Endothelial cell of umbilical vein (primary cell): ENCODE measurements at regions not wholly inside any gene's neighbourhood (a gene's known extent, or its start where the extent isn't known, plus 50 kb on each side); places are given as distances from the start of the nearest gene placed in this dataset.

Source experiments
- BruUV-seq: library from RNA; stranded (reverse); fragments of 400-500 nt; replicated peaks from 2 replicates; lab custom pipeline; 2021; lab: Mats Ljungman, UMichigan
- CTCF ChIA-PET: fragments of 300-600, 350-600 bp; sonication (Branson Sonifier 250); formaldehyde crosslinking; loops from one replicate; lab custom pipeline; 2021; ENCODE audit warnings: antibody characterized with exemption, inconsistent platforms; lab: Charles Lee
- POLR2A ChIA-PET: fragments of 300-600, 350-600 bp; sonication (Branson Sonifier 250); formaldehyde crosslinking; loops from one replicate; lab custom pipeline; 2021; ENCODE audit warnings: antibody characterized with exemption, inconsistent platforms; lab: Charles Lee
- DNase-seq: peaks from one replicate; pipeline ENCODE4 v3.0.0-alpha.2; 2011; ENCODE audit warnings: low read depth, low spot score
- FAIRE-seq: peaks from 2 replicates; lab custom pipeline; 2011; peaks lifted over from hg19 to GRCh38; lab: Jason Lieb, UNC
- H2AFZ ChIP-seq: 2 replicates; pipeline ENCODE4 v1.6.0; 2012; ENCODE audit warnings: low read depth, low read length, control low read depth, inconsistent platforms
- H3K27ac ChIP-seq: 2 replicates; pipeline ENCODE4 v1.5.1; 2011; ENCODE audit warnings: low read depth, mild to moderate bottlenecking, control low read depth, low read length, moderate library complexity; ENCODE audit not compliant: insufficient read depth
- H3K27me3 ChIP-seq, 2 experiments: 2 replicates each; pipeline versions ENCODE4 v1.6.0 to v1.6.1; 2011; ENCODE audit warnings: low read length in 2 of 2, mixed read lengths in 1 of 2; ENCODE audit not compliant: control insufficient read depth in 2 of 2, insufficient read depth in 2 of 2
- H3K36me3 ChIP-seq, 2 experiments: 2 replicates in 1 of 2; 3 replicates in 1 of 2; pipeline ENCODE4 v1.5.1; 2011; ENCODE audit warnings: low read length in 2 of 2, mild to moderate bottlenecking in 1 of 2, moderate library complexity in 1 of 2; ENCODE audit not compliant: control insufficient read depth in 2 of 2, insufficient read depth in 2 of 2; ENCODE audit errors: extremely low read depth in 1 of 2
- H3K4me1 ChIP-seq: 3 replicates; pipeline ENCODE4 v1.5.1; 2011; ENCODE audit warnings: mild to moderate bottlenecking, low read length; ENCODE audit not compliant: control insufficient read depth, insufficient read depth; ENCODE audit errors: extremely low read depth
- H3K4me2 ChIP-seq: 2 replicates; pipeline ENCODE4 v1.6.1; 2011; ENCODE audit warnings: low read length, control low read depth, mixed read lengths; ENCODE audit not compliant: insufficient read depth
- H3K4me3 ChIP-seq, 3 experiments: fragments of 200-600 bp in 1 of 3; sonication (generic), shearing (Covaris generic) in 1 of 3; replicated peaks in 1 of 3; 2 replicates each; pipeline ENCODE4 v1.5.1; 2011 to 2016; ENCODE audit warnings: control low read depth in 3 of 3, low read length in 3 of 3, mild to moderate bottlenecking in 2 of 3, inconsistent platforms in 1 of 3, low read depth in 1 of 3, moderate library complexity in 1 of 3; ENCODE audit not compliant: insufficient read depth in 1 of 3
- H3K79me2 ChIP-seq: 2 replicates; pipeline ENCODE4 v1.6.0; 2012; ENCODE audit warnings: low read length, inconsistent platforms; ENCODE audit not compliant: control insufficient read depth, insufficient read depth
- H3K9ac ChIP-seq: replicated peaks from 2 replicates; pipeline ENCODE3; 2011; ENCODE audit warnings: low read length, control low read depth; ENCODE audit not compliant: insufficient read depth; ENCODE audit errors: extremely low read depth
- H3K9me1 ChIP-seq: replicated peaks from 3 replicates; pipeline ENCODE4 v1.6.0; 2011; ENCODE audit warnings: mild to moderate bottlenecking, low read length; ENCODE audit not compliant: control insufficient read depth, insufficient read depth; ENCODE audit errors: extremely low read depth
- H3K9me3 ChIP-seq: replicated peaks from 2 replicates; pipeline ENCODE4 v1.5.1; 2012; ENCODE audit warnings: low read length, inconsistent platforms; ENCODE audit not compliant: control insufficient read depth, insufficient read depth
- H4K20me1 ChIP-seq: replicated peaks from 2 replicates; pipeline ENCODE3; 2011; ENCODE audit warnings: mild to moderate bottlenecking, low read length; ENCODE audit not compliant: control insufficient read depth, insufficient read depth; ENCODE audit errors: extremely low read depth
- CTCF ChIP-seq, 2 donors: IDR thresholded peaks; 1 replicate in 1 of 2; 2 replicates in 1 of 2; pipeline ENCODE4 v1.5.1; 2011; ENCODE audit warnings: low read length in 2 of 2, mild to moderate bottlenecking in 2 of 2, moderate library complexity in 2 of 2, control low read depth in 1 of 2, inconsistent platforms in 1 of 2, low read depth in 1 of 2; ENCODE audit not compliant: insufficient read depth in 1 of 2; ENCODE audit errors: extremely low read depth in 1 of 2
- EZH2 ChIP-seq: IDR thresholded peaks from 2 replicates; pipeline ENCODE4 v1.6.1; 2012; ENCODE audit warnings: borderline replicate concordance, low read depth, mild to moderate bottlenecking, moderate library complexity, low read length, inconsistent platforms; ENCODE audit not compliant: severe bottlenecking
- FOS ChIP-seq: IDR thresholded peaks from 2 replicates; pipeline ENCODE4 v1.6.1; 2011; ENCODE audit warnings: mild to moderate bottlenecking, low read length, moderate library complexity, borderline replicate concordance; ENCODE audit not compliant: insufficient read depth
- GATA2 ChIP-seq: IDR thresholded peaks from 2 replicates; pipeline ENCODE4 v1.7.0; 2011; ENCODE audit warnings: low read depth, mild to moderate bottlenecking, moderate library complexity, mixed read lengths, low read length; ENCODE audit not compliant: insufficient read length, insufficient read depth
- JUN ChIP-seq: IDR thresholded peaks from 2 replicates; pipeline ENCODE4 v1.6.1; 2011; ENCODE audit warnings: borderline replicate concordance, low read depth; ENCODE audit not compliant: insufficient read length, insufficient read depth
- MYC ChIP-seq: IDR thresholded peaks from one replicate; pipeline ENCODE4 v1.6.1; 2011; ENCODE audit warnings: mild to moderate bottlenecking, low read depth, low read length
- POLR2A ChIP-seq: IDR thresholded peaks from 2 replicates; pipeline ENCODE4 v1.6.1; 2012; ENCODE audit warnings: low read depth, mild to moderate bottlenecking, control low read depth, low read length
- POLR2AphosphoS5 ChIP-seq: IDR thresholded peaks from 2 replicates; pipeline ENCODE4 v1.6.1; 2012; ENCODE audit warnings: low read depth, mild to moderate bottlenecking, control low read depth, low read length, moderate library complexity; ENCODE audit not compliant: insufficient read depth
- dilution Hi-C: fragments of 300-500 bp; cut with MboI; formaldehyde crosslinking; loops from one replicate; pipeline ENCODE4 v1.15.0; 2019; ENCODE audit warnings: low sequenced_read_pairs; ENCODE audit not compliant: extremely low pct_ligation_motif_present
- intact Hi-C: fragments of 100-400 bp; cut with micrococcal nuclease; formaldehyde crosslinking; loops from one replicate; pipeline ENCODE4 v1.10.0; 2022
- TF ChIP-seq, protein P1 (sequence below): IDR thresholded peaks from 2 replicates; pipeline ENCODE4 v1.6.1; 2011; ENCODE audit not compliant: insufficient read depth, insufficient read length

DNA sequence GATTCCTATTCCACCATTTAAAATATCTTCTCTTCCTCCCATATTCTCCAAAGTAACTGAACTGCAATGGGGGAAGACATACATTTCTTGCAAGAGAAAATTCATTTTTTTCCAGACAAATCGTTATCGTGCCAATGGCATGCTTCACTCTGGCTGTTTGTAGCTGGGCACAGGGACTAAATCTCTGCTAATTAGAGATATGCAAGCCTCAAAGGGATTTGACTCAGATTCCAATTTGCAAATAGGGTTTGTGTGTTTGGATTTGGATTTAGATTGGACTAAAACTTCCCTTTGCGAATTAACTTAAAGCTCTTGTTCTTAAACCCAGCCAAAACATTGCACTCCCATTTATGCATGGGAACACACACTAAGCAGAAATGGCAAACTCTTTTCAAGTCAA, 276.2 kb upstream of the DUSP10 start:
- ChIA-PET POLR2A (no interaction called here), CTCF (no interaction called here)
- H3K36me3 ChIP-seq, result no peaks in the 10 kb centered on the region
- no peaks in the 10 kb centered on the region for H3K9me3 ChIP-seq
- H2AFZ ChIP-seq, result no peak overlapping the region
- DNase-seq (no peak), FAIRE-seq (no peak)
- no peak overlapping the region for H3K9ac ChIP-seq
- no peak overlapping the region for H3K4me3 ChIP-seq
- dilution Hi-C loops, result no loop called here
- BruUV-seq, result no TSS peak
- TF ChIP-seq EZH2 (no peak), JUN (no peak), GATA2 (no peak)
- intact Hi-C loops, result no loop called here
- H3K4me1 ChIP-seq, result no peaks in the 10 kb centered on the region
- no peaks in the 10 kb centered on the region for H3K79me2 ChIP-seq
- H3K27me3 ChIP-seq, result no peaks in the 10 kb centered on the region
- H4K20me1 ChIP-seq, result no peaks in the 10 kb centered on the region
- H3K4me2 ChIP-seq, result no peak overlapping the region
- H3K27ac ChIP-seq, result no peak overlapping the region
- no peaks in the 10 kb centered on the region for H3K9me1 ChIP-seq

DNA sequence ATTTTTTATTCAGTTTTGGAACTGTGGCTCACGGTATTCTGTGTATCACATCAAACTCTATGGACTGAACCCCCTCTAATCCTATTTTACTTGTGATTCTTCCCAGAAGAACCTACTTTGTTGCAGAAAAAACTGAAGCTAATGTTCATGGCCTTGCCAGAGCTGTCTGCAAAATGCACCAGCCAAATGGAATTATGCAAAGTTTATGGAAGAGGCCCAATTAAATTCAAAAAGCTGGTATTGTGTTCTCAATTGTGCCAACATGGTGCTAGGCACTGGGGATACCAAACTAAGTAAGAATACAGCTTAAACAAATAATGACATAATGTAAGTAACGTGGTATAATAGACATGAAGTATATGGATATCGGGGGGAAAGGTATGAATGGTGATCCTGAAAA, 273.8 kb upstream of the DUSP10 start:
- FAIRE-seq, result no peak
- ChIA-PET POLR2A (no interaction called here), CTCF (interaction anchor here (2.0 kb wide), 1 partner anchor 10 kb away, joined by 4 read pairs; no protein-coding TSS in a partner anchor)

More for the DNA sequence above, 273.8 kb upstream of the DUSP10 start:
- no peak overlapping the region for H3K4me3 ChIP-seq
- no TSS peak for BruUV-seq
- H3K79me2 ChIP-seq, result no peaks in the 10 kb centered on the region
- no peaks in the 10 kb centered on the region for H4K20me1 ChIP-seq
- DNase-seq, result no peak
- intact Hi-C loops, result no loop called here
- H3K4me2 ChIP-seq, result no peak overlapping the region
- H3K4me1 ChIP-seq, result no peaks in the 10 kb centered on the region
- H3K36me3 ChIP-seq, result no peaks in the 10 kb centered on the region
- dilution Hi-C loops, result no loop called here
- no peaks in the 10 kb centered on the region for H3K9me3 ChIP-seq
- H2AFZ ChIP-seq, result no peak overlapping the region
- TF ChIP-seq JUN (no peak), POLR2A (no peak), POLR2AphosphoS5 (no peak), GATA2 (no peak), CTCF (IDR thresholded peaks at IDR 0.05; ENCODE audit: extremely low read depth in 1 of 2, insufficient read depth in 1 of 2, low read depth in 1 of 2, low read length in 2 of 2) (no peak), FOS (no peak), MYC (no peak), EZH2 (no peak)
- TF ChIP-seq, protein P1, sequence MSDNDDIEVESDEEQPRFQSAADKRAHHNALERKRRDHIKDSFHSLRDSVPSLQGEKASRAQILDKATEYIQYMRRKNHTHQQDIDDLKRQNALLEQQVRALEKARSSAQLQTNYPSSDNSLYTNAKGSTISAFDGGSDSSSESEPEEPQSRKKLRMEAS, result no peak
- H3K9ac ChIP-seq, result no peak overlapping the region
- H3K27ac ChIP-seq, result no peak overlapping the region
- H3K27me3 ChIP-seq, result no peaks in the 10 kb centered on the region
- H3K9me1 ChIP-seq, result no peaks in the 10 kb centered on the region
